Mucosa of stomach (tissue), 1 donor: ENCODE measurements at regions not wholly inside any gene's neighbourhood (a gene's known extent, or its start where the extent isn't known, plus 50 kb on each side); places are given as distances from the start of the nearest gene placed in this dataset.
A peak's percentile ranks its signal among the peaks of the same experiment; 100 is the strongest.

Experiments used
- H3K27me3 ChIP-seq: one replicate; pipeline ENCODE4 v1.7.0; 2013; ENCODE audit warnings: mild to moderate bottlenecking, low read length; ENCODE audit not compliant: control insufficient read depth, insufficient read depth
- H3K36me3 ChIP-seq: one replicate; pipeline ENCODE4 v1.7.0; 2013; ENCODE audit warnings: low read length; ENCODE audit not compliant: control insufficient read depth, insufficient read depth
- H3K4me1 ChIP-seq: one replicate; pipeline ENCODE4 v1.7.0; 2013; ENCODE audit warnings: mild to moderate bottlenecking, low read length; ENCODE audit not compliant: control insufficient read depth, insufficient read depth
- H3K4me3 ChIP-seq: one replicate; pipeline ENCODE4 v1.7.0; 2013; ENCODE audit warnings: low read length
- H3K9ac ChIP-seq: one replicate; pipeline ENCODE4 v1.7.0; 2013; ENCODE audit warnings: mild to moderate bottlenecking, low read length, moderate library complexity
- H3K9me3 ChIP-seq: one replicate; pipeline ENCODE4 v1.7.0; 2013; ENCODE audit warnings: mild to moderate bottlenecking, low read length, moderate library complexity; ENCODE audit not compliant: control insufficient read depth
- donor health status: Pancreatic carcinoma.

GRCh38 chr11:95352733-95353346 is 121.8 kb upstream of the SESN3 start:
- H3K4me3 ChIP-seq: no peak overlapping the region
- no peaks in the 10 kb centered on the region for H3K4me1 ChIP-seq
- H3K9ac ChIP-seq: no peak overlapping the region

GRCh38 chr11:95349345-95349942 is 118.4 kb upstream of the SESN3 start:
- H3K36me3 ChIP-seq: no peaks in the 10 kb centered on the region

More at GRCh38 chr11:95352733-95353346, 121.8 kb upstream of the SESN3 start:
- H3K27me3 ChIP-seq: no peaks in the 10 kb centered on the region
- no peaks in the 10 kb centered on the region for H3K9me3 ChIP-seq
- H3K36me3 ChIP-seq: no peaks in the 10 kb centered on the region

DNA sequence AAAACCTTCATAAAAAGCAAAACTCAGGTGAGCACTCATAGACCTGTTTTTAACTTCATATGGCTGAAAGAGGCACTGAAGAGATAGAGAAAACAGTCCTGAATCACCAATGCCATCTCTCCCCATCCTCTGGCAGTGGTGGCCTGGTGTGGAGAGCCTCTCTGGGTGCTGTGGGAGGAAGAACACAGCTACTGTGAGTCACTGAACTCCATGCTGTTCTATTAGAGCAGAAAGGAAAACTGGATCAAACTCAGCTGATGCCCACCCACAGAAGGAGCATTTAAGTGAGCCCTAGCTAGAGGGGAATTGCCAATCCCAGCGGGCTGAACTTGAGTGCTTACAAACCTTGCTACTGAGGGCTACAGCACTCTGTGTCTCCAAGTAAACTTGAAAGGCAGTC is 115.3 kb upstream of the SESN3 start:
- Histone ChIP-seq H3K4me3 (no peak overlapping the region), H3K27me3 (no peaks in the 10 kb centered on the region), H3K9me3 (no peaks in the 10 kb centered on the region), H3K9ac (no peak overlapping the region), H3K4me1 (no peaks in the 10 kb centered on the region), H3K36me3 (no peaks in the 10 kb centered on the region)

More at GRCh38 chr11:95349345-95349942, 118.4 kb upstream of the SESN3 start:
- Histone ChIP-seq H3K9me3 (no peaks in the 10 kb centered on the region), H3K4me1 (no peaks in the 10 kb centered on the region), H3K9ac (no peak overlapping the region), H3K4me3 (no peak overlapping the region), H3K27me3 (no peaks in the 10 kb centered on the region)

- H3K4me3 ChIP-seq: no peak overlapping the region
- H3K4me1 ChIP-seq: no peaks in the 10 kb centered on the region
- no peaks in the 10 kb centered on the region for H3K9me3 ChIP-seq
- no peaks in the 10 kb centered on the region for H3K36me3 ChIP-seq
- H3K27me3 ChIP-seq: no peaks in the 10 kb centered on the region
- no peak overlapping the region for H3K9ac ChIP-seq
Observed at GRCh38 chr11:95345651-95346050, 114.6 kb upstream of the SESN3 start.

- Histone ChIP-seq H3K27me3 (no peaks in the 10 kb centered on the region), H3K36me3 (no peaks in the 10 kb centered on the region), H3K4me3 (no peak overlapping the region), H3K9me3 (no peaks in the 10 kb centered on the region), H3K4me1 (no peaks in the 10 kb centered on the region), H3K9ac (no peak overlapping the region)
Observed at GRCh38 chr11:95344932-95345642, 114.1 kb upstream of the SESN3 start.

- Histone ChIP-seq H3K4me3 (no peak overlapping the region), H3K27me3 (no peaks in the 10 kb centered on the region), H3K9ac (no peak overlapping the region), H3K36me3 (no peaks in the 10 kb centered on the region), H3K4me1 (peaks cover 22% of the 10 kb centered on the region), H3K9me3 (no peaks in the 10 kb centered on the region)
Observed at GRCh38 chr11:95341221-95341620, 110.2 kb upstream of the SESN3 start.

GRCh38 chr11:95339086-95339901 is 108.3 kb upstream of the SESN3 start:
- Histone ChIP-seq H3K36me3 (no peaks in the 10 kb centered on the region), H3K27me3 (no peaks in the 10 kb centered on the region), H3K4me3 (no peak overlapping the region), H3K9me3 (no peaks in the 10 kb centered on the region), H3K4me1 (peaks cover 22% of the 10 kb centered on the region), H3K9ac (no peak overlapping the region)

DNA sequence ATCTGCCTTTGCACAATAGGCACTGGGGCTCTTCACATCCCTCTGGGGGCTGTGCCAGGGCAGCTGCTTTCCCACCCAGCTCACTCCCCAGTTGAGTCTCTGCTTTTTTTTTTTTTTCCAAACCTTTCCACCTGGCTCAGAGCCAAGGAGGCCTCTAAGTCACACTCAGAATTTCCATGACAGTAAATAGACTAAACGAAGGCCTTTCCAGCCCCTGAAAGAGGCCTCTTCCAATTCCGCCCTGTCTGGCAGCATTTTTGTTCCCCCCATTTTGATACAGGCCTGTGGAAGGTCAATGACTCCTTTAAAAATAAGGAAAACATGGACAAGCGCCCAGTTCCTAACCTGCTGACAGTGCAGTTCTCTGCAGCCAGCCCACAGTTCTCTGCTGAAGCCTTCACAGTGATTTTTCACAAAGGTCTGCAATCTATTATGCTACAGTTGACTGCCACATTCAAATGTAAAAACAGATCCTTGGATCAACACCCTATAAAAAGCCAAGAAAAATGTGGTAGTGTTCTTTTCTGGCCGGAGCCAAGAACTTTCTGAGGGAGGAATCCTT is 107.5 kb upstream of the SESN3 start:
- no peak overlapping the region for H3K4me3 ChIP-seq
- no peaks in the 10 kb centered on the region for H3K27me3 ChIP-seq
- no peak overlapping the region for H3K9ac ChIP-seq
- H3K36me3 ChIP-seq: no peaks in the 10 kb centered on the region
- peaks cover 22% of the 10 kb centered on the region for H3K4me1 ChIP-seq
- no peaks in the 10 kb centered on the region for H3K9me3 ChIP-seq

DNA sequence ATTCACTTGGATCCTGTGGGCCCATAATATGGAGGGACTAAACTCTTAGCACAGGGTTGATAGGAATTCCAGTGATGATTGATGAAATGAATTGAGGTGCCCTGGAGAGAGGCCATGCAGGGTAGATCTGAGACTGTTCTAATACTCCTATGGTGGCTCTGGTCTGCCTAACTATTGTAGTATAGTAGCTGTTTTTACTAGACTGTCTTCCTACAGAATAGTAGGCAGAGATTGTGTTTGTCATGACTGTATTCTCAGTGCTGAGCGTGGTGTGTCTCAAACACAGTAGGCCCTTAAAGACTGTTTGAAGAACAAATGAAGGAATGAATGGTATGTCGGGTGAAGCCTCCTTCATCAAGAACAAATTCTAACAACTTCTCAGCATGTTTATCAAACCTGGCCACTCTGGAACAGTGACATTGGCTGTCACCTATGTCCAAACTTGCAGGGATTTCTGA is 107.0 kb upstream of the SESN3 start:
- Histone ChIP-seq H3K4me3 (no peak overlapping the region), H3K27me3 (no peaks in the 10 kb centered on the region), H3K9ac (peak overlapping the region; percentile 49), H3K4me1 (peaks cover 22% of the 10 kb centered on the region), H3K9me3 (no peaks in the 10 kb centered on the region), H3K36me3 (no peaks in the 10 kb centered on the region)

GRCh38 chr11:95337175-95337957 is 106.4 kb upstream of the SESN3 start:
- Histone ChIP-seq H3K9me3 (no peaks in the 10 kb centered on the region), H3K4me1 (peaks cover 22% of the 10 kb centered on the region), H3K9ac (peak overlapping the region; percentile 49), H3K36me3 (no peaks in the 10 kb centered on the region), H3K4me3 (no peak overlapping the region), H3K27me3 (no peaks in the 10 kb centered on the region)

- H3K9ac ChIP-seq: no peak overlapping the region
- H3K27me3 ChIP-seq: no peaks in the 10 kb centered on the region
- H3K9me3 ChIP-seq: no peaks in the 10 kb centered on the region
- peaks cover 22% of the 10 kb centered on the region for H3K4me1 ChIP-seq
- no peaks in the 10 kb centered on the region for H3K36me3 ChIP-seq
- no peak overlapping the region for H3K4me3 ChIP-seq
Observed at GRCh38 chr11:95335989-95336388, 105.0 kb upstream of the SESN3 start.
